K562 (cell line): ENCODE measurements at regions not wholly inside any gene's neighbourhood (a gene's known extent, or its start where the extent isn't known, plus 50 kb on each side); places are given as distances from the start of the nearest gene placed in this dataset.

Experiments
- ATAC-seq: fragments of 200-7000 bp; cut with Tn5 transposase; 3 replicates; pipeline ENCODE4 v1.9.1; 2020; ENCODE audit warnings: moderate library complexity
- BruUV-seq: library from RNA; stranded (reverse); fragments of 400-500 nt; replicated peaks from 2 replicates; lab custom pipeline; 2021; lab: Mats Ljungman, UMichigan
- CTCF ChIA-PET: fragments of 300-600 bp; formaldehyde crosslinking; extraction: SDS; loops from one replicate; lab custom pipeline; 2021; ENCODE audit warnings: low intra/inter-chr PET ratio; lab: Yijun Ruan, JAX
- POLR2A ChIA-PET: fragments of 300-600, 350-650 bp; sonication (Branson Sonifier 250); formaldehyde crosslinking; extraction: SDS; loops from one replicate; lab custom pipeline; 2021; ENCODE audit warnings: antibody characterized with exemption, inconsistent platforms; lab: Yijun Ruan, JAX
- DNase-seq, 4 experiments: peaks; one replicate each; pipeline versions ENCODE4 v3.0.0 to v3.0.0-alpha.2; 2011 to 2018; ENCODE audit warnings: low spot score in 3 of 4, mixed read lengths in 3 of 4; ENCODE audit errors: extremely low read depth in 1 of 4
- FAIRE-seq: peaks from 2 replicates; lab custom pipeline; 2011; peaks lifted over from hg19 to GRCh38; lab: Jason Lieb, UNC
- H2AFZ ChIP-seq: 2 replicates; pipeline ENCODE4 v1.6.0; 2011; ENCODE audit warnings: low read depth, low read length, control low read depth, inconsistent platforms
- H3K27ac ChIP-seq: fragments of 200-600 bp; 3 replicates; pipeline ENCODE4 v1.8.0; 2011; ENCODE audit warnings: low read depth, mild to moderate bottlenecking, control low read depth, inconsistent platforms, low read length, moderate library complexity, mixed read lengths; ENCODE audit errors: extremely low read depth
- H3K27me3 ChIP-seq, 2 experiments: fragments of 300-600 bp in 1 of 2; 2 replicates in 1 of 2; 3 replicates in 1 of 2; pipeline versions ENCODE4 v1.6.0 to v1.8.0; 2011; ENCODE audit warnings: inconsistent platforms in 2 of 2, low read length in 2 of 2, mild to moderate bottlenecking in 1 of 2, mixed read lengths in 1 of 2, moderate library complexity in 1 of 2; ENCODE audit not compliant: control insufficient read depth in 2 of 2, insufficient read depth in 2 of 2
- H3K36me3 ChIP-seq: fragments of 300-600 bp; 3 replicates; pipeline ENCODE4 v1.8.0; 2011; ENCODE audit warnings: mild to moderate bottlenecking, low read length, inconsistent platforms; ENCODE audit not compliant: control insufficient read depth, insufficient read depth
- H3K4me1 ChIP-seq, 2 experiments: fragments of 200-600 bp in 1 of 2; replicated peaks in 1 of 2; 2 replicates in 1 of 2; 3 replicates in 1 of 2; pipeline versions ENCODE4 v1.5.1 to v1.8.0; 2011; ENCODE audit warnings: inconsistent platforms in 2 of 2, low read length in 2 of 2, mild to moderate bottlenecking in 1 of 2, mixed read lengths in 1 of 2, moderate library complexity in 1 of 2; ENCODE audit not compliant: control insufficient read depth in 2 of 2, insufficient read depth in 2 of 2
- H3K4me2 ChIP-seq: 2 replicates; pipeline ENCODE4 v1.6.1; 2011; ENCODE audit warnings: low read length, control low read depth, inconsistent platforms, mixed read lengths; ENCODE audit not compliant: insufficient read depth
- H3K4me3 ChIP-seq: fragments of 200-600 bp; sonication (generic), shearing (Covaris generic); 2 replicates; pipeline ENCODE4 v1.5.1; 2016; ENCODE audit warnings: control low read depth, inconsistent platforms
- H3K79me2 ChIP-seq: fragments of 200-600 bp; 3 replicates; pipeline ENCODE4 v1.8.0; 2011; ENCODE audit warnings: low read length, inconsistent platforms; ENCODE audit not compliant: control insufficient read depth, insufficient read depth
- H3K9ac ChIP-seq, 2 experiments: 2 replicates each; pipeline versions ENCODE4 v1.6.0 to v1.6.1; 2011; ENCODE audit warnings: low read depth in 2 of 2, low read length in 2 of 2, control low read depth in 1 of 2, inconsistent platforms in 1 of 2, mild to moderate bottlenecking in 1 of 2, mixed read lengths in 1 of 2; ENCODE audit not compliant: insufficient read depth in 1 of 2
- H3K9me1 ChIP-seq: one replicate; pipeline ENCODE4 v1.6.0; 2011; ENCODE audit warnings: inconsistent platforms, mild to moderate bottlenecking, low read length, moderate library complexity; ENCODE audit not compliant: control insufficient read depth, insufficient read depth
- H3K9me3 ChIP-seq: replicated peaks from 2 replicates; pipeline ENCODE4 v1.5.1; 2011; ENCODE audit warnings: low read depth, low read length, inconsistent platforms; ENCODE audit not compliant: control insufficient read depth, insufficient read depth
- H4K20me1 ChIP-seq: replicated peaks from 2 replicates; pipeline ENCODE4 v1.6.1; 2011; ENCODE audit warnings: low read length, inconsistent platforms, mixed read lengths; ENCODE audit not compliant: control insufficient read depth, insufficient read depth
- POLR2AphosphoS2 ChIP-seq: IDR thresholded peaks from 2 replicates; pipeline ENCODE4 v1.6.1; 2012; ENCODE audit warnings: low read length, improper control_type of control experiment
- ZBTB1 ChIP-seq: sonication (generic); formaldehyde crosslinking; IDR thresholded peaks from 2 replicates; pipeline ENCODE4 v1.8.1; 2023; ENCODE audit warnings: missing genetic modification reagents, low read depth, mild to moderate bottlenecking, borderline replicate concordance
- ZKSCAN8 ChIP-seq: fragments of 200-800 bp; sonication (Bioruptor generic); IDR thresholded peaks from 2 replicates; pipeline ENCODE4 v1.6.1; 2016; ENCODE audit warnings: missing genetic modification characterization, missing compliant biosample characterization
- ZNF830 ChIP-seq: fragments of 250-450 bp; sonication (Bioruptor Pico); IDR thresholded peaks from 2 replicates; pipeline ENCODE4 v1.5.0; 2021; ENCODE audit warnings: mild to moderate bottlenecking
- WGBS: fragments of 100-300 bp; shearing (Covaris generic); methylation state at CpG from one replicate; pipeline ENCODE4 v1.1.6; 2016; ENCODE audit warnings: low coverage, mixed read lengths; ENCODE audit not compliant: insufficient coverage; ENCODE audit errors: missing lambda C conversion rate; 5-methylcytosine and 5-hydroxymethylcytosine counted together
- in situ Hi-C: fragments of 300-500 bp; cut with MboI; formaldehyde crosslinking; loops from 4 replicates; pipeline ENCODE4 v1.15.0; 2018; ENCODE audit warnings: inconsistent platforms, mixed read lengths
- intact Hi-C: fragments of 100-400 bp; cut with micrococcal nuclease; formaldehyde crosslinking; loops from 2 replicates; pipeline ENCODE4 v1.14.2; 2022
- TF ChIP-seq, protein P1 (sequence below): fragments of 450-650 bp; conservative IDR thresholded peaks from 2 replicates; pipeline ENCODE4 v1.6.1; 2016; ENCODE audit warnings: missing genetic modification characterization, low read depth, mild to moderate bottlenecking, control low read depth, missing compliant biosample characterization

DNA sequence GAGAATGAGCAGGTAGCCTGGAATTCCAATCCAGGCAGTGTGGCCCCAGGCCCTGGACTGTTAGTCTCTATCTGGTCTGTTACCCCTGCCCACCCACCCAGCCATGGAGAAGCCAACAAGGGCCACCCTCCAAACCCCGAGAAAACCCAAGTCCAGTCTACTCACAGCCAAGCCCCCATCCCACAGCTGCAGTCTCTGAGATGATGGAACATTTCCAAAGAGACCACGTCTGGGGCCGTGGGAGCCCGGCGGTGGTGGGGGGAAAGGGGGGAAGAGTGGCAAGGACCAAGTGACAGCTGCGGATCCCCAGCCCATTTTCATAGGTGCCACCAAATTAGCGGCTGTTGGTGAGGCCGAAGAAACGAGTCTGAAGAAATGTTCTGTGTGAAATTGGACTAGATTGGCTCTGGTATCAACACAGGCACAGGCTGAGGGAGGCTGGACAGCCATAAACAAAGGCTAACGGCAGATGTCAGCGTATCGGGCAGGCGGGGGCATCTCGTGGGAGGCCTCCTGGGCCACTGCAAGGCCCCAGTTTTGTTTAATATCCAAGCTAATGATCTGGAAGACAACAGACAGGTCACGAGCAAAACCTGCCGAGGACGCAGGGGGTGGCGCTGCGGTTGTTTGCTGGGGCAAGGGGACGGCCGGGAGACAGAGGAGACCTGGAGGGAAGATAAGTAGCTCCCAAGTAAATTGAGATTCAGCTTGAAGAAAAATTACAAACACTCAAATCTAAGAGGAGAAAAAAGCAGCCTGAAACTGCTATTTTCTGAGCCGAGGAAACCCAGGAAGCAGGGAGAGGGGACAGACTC is 53.4 kb downstream of the RBFOX3 start:
- ATAC-seq (no peak), DNase-seq (no peak), FAIRE-seq (no peak)
- CTCF ChIA-PET, result no interaction called here
- TF ChIP-seq ZKSCAN8 (CRISPR knock-in tag) (no peak), POLR2AphosphoS2 (no peak), ZBTB1 (CRISPR knock-in tag) (no peak), ZNF830 (CRISPR knock-in tag) (no peak)
- TF ChIP-seq, protein P1, sequence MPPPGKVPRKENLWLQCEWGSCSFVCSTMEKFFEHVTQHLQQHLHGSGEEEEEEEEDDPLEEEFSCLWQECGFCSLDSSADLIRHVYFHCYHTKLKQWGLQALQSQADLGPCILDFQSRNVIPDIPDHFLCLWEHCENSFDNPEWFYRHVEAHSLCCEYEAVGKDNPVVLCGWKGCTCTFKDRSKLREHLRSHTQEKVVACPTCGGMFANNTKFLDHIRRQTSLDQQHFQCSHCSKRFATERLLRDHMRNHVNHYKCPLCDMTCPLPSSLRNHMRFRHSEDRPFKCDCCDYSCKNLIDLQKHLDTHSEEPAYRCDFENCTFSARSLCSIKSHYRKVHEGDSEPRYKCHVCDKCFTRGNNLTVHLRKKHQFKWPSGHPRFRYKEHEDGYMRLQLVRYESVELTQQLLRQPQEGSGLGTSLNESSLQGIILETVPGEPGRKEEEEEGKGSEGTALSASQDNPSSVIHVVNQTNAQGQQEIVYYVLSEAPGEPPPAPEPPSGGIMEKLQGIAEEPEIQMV (tag), result no peak
- no TSS peak for BruUV-seq
- H3K36me3 ChIP-seq, result no peaks in the 10 kb centered on the region
- POLR2A ChIA-PET, result no interaction called here
- no peak overlapping the region for H3K4me2 ChIP-seq
- in situ Hi-C loops, result no loop called here
- intact Hi-C loops, result no loop called here
- H3K4me3 ChIP-seq, result no peak overlapping the region
- H4K20me1 ChIP-seq, result 0 out of 2 replicates have a peak, but pooled peaks cover 3% of the 10 kb centered on the region
- no peaks in the 10 kb centered on the region for H3K79me2 ChIP-seq
- no peaks in the 10 kb centered on the region for H3K9me1 ChIP-seq
- H3K9me3 ChIP-seq, result no peaks in the 10 kb centered on the region
- WGBS, result under 1% methylated on average over 21 of the region's 22 CpGs
- no peak overlapping the region for H3K9ac ChIP-seq
- H3K27me3 ChIP-seq, result peaks cover 0 to 33% of the 10 kb centered on the region in 2 experiments; a peak in 3 of 5 replicates
- H2AFZ ChIP-seq, result no peak overlapping the region
- H3K4me1 ChIP-seq, result no peaks in the 10 kb centered on the region
- no peak overlapping the region for H3K27ac ChIP-seq
